ENCODE measurements at regions not wholly inside any gene's neighbourhood (a gene's known extent, or its start where the extent isn't known, plus 50 kb on each side); places are given as distances from the start of the nearest gene placed in this dataset.

DNA sequence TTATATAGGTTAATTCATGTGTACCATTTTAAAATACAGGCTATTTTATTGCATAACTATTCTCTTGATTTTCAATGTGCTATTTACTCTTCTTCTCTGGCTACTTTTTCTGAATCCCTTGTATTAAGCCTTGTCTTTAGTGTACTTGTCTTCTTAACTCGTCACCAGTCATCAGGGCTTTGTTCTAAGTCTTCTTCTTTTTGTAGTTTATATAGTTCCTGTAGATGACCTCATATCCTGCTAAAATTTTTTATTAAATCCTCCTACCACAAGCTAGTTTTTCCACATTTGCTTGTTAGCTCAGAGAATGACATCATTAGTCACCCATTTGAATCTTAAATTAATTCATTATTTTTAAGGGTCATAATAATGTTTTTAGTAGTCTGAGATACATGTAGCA lies 1281.9 kb downstream of the KCNT2 start:
- DNase-seq (ENCODE audit: low spot score) (no peak), ATAC-seq (ENCODE audit: low read depth) (no peak)
- Histone ChIP-seq H3K4me3 (ENCODE audit: severe bottlenecking) (no peak overlapping the region), H3K27ac (ENCODE audit: poor library complexity, severe bottlenecking) (no peak overlapping the region), H3K4me1 (ENCODE audit: insufficient read depth, poor library complexity, severe bottlenecking) (no peaks in the 10 kb centered on the region), H3K9me3 (ENCODE audit: severe bottlenecking) (no peaks in the 10 kb centered on the region), H3K36me3 (ENCODE audit: low read depth) (no peaks in the 10 kb centered on the region), H3K27me3 (ENCODE audit: insufficient read depth, poor library complexity, severe bottlenecking) (no peaks in the 10 kb centered on the region)
- TF ChIP-seq CTCF (IDR thresholded peaks at IDR 0.05; ENCODE audit: poor library complexity, severe bottlenecking): no peak

DNA sequence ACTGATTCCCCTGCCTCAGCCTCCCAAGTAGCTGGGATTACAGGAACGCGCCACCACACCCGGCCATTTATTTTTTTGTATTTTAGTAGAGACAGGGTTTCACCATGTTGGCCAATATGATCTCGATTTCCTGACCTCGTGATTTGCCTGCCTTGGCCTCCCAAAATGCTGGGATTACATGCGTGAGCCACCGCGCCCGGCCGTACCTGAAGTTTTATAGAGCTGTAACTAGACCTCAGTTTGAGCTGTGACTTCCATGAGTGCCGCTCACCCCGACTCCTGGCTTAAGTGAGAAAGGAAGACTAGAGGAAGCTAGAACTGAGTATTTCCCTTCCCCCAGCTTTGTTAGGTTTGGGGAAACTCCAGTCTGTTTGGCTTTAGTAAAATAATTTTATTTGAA lies 1283.1 kb downstream of the KCNT2 start:
- Histone ChIP-seq H3K27ac (ENCODE audit: poor library complexity, severe bottlenecking) (no peak overlapping the region), H3K4me3 (ENCODE audit: severe bottlenecking) (no peak overlapping the region), H3K36me3 (ENCODE audit: low read depth) (no peaks in the 10 kb centered on the region), H3K4me1 (ENCODE audit: insufficient read depth, poor library complexity, severe bottlenecking) (no peaks in the 10 kb centered on the region), H3K9me3 (ENCODE audit: severe bottlenecking) (no peaks in the 10 kb centered on the region), H3K27me3 (ENCODE audit: insufficient read depth, poor library complexity, severe bottlenecking) (no peaks in the 10 kb centered on the region)
- no peak for DNase-seq (ENCODE audit: low spot score)
- no peak for TF ChIP-seq CTCF (IDR thresholded peaks at IDR 0.05; ENCODE audit: poor library complexity, severe bottlenecking)
- ATAC-seq (ENCODE audit: low read depth): no peak

DNA sequence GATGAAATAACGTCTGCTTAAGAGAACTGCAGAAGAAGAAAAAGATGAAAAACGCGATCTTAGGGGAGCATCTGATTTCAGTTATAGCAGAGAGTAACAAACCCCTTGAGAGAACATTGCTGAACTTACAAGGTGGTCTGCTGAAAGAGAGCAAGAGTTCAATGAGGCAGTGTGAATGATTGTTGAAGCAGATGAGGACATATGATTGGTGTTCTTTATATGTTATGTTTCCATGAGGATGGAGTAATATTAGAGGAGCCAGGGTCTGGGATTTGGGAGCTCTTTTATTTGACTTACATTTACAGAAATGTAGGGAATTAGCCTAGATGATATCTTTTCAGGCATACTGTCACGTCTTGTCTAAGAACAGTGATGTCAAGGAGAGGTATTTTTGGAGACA lies 1302.0 kb downstream of the KCNT2 start:
- Histone ChIP-seq H3K36me3 (ENCODE audit: low read depth) (no peaks in the 10 kb centered on the region), H3K9me3 (ENCODE audit: severe bottlenecking) (no peaks in the 10 kb centered on the region), H3K4me1 (ENCODE audit: insufficient read depth, poor library complexity, severe bottlenecking) (no peaks in the 10 kb centered on the region), H3K27me3 (ENCODE audit: insufficient read depth, poor library complexity, severe bottlenecking) (no peaks in the 10 kb centered on the region), H3K27ac (ENCODE audit: poor library complexity, severe bottlenecking) (no peak overlapping the region), H3K4me3 (ENCODE audit: severe bottlenecking) (no peak overlapping the region)
- TF ChIP-seq CTCF (IDR thresholded peaks at IDR 0.05; ENCODE audit: poor library complexity, severe bottlenecking): no peak
- DNase-seq (ENCODE audit: low spot score): no peak
- ATAC-seq (ENCODE audit: low read depth): no peak

DNA sequence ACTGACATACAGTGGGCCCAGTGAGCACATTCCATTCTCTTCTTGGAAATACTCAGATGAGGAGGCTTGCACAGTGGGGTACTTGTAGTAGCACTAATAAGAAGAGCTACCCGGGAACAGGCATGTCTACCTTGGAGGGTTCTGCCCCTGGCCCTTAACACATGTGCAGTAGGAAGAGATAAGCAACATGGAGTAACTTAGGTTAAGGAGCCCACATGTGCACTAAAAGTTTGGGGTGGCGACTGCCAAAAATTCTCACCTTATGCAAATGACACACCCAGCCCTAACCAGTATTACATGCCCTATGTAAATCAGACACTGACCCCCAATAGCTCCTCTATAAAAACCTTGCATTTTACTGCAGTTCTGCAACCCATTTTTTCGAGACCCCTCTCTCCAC lies 1313.3 kb downstream of the KCNT2 start:
- Histone ChIP-seq H3K4me3 (ENCODE audit: severe bottlenecking) (no peak overlapping the region), H3K36me3 (ENCODE audit: low read depth) (no peaks in the 10 kb centered on the region), H3K27me3 (ENCODE audit: insufficient read depth, poor library complexity, severe bottlenecking) (no peaks in the 10 kb centered on the region), H3K27ac (ENCODE audit: poor library complexity, severe bottlenecking) (no peak overlapping the region), H3K9me3 (ENCODE audit: severe bottlenecking) (no peaks in the 10 kb centered on the region), H3K4me1 (ENCODE audit: insufficient read depth, poor library complexity, severe bottlenecking) (no peaks in the 10 kb centered on the region)
- DNase-seq (ENCODE audit: low spot score): no peak
- no peak for ATAC-seq (ENCODE audit: low read depth)
- no peak for TF ChIP-seq CTCF (IDR thresholded peaks at IDR 0.05; ENCODE audit: poor library complexity, severe bottlenecking)

- Histone ChIP-seq H3K36me3 (ENCODE audit: low read depth) (no peaks in the 10 kb centered on the region), H3K27me3 (ENCODE audit: insufficient read depth, poor library complexity, severe bottlenecking) (no peaks in the 10 kb centered on the region), H3K27ac (ENCODE audit: poor library complexity, severe bottlenecking) (no peak overlapping the region), H3K9me3 (ENCODE audit: severe bottlenecking) (no peaks in the 10 kb centered on the region), H3K4me3 (ENCODE audit: severe bottlenecking) (no peak overlapping the region), H3K4me1 (ENCODE audit: insufficient read depth, poor library complexity, severe bottlenecking) (no peaks in the 10 kb centered on the region)
- ATAC-seq (ENCODE audit: low read depth) (no peak), DNase-seq (ENCODE audit: low spot score) (no peak)
- no peak for TF ChIP-seq CTCF (IDR thresholded peaks at IDR 0.05; ENCODE audit: poor library complexity, severe bottlenecking)
Measured at GRCh38 chr1:195278644-195279043, 1329.6 kb downstream of the KCNT2 start.

Data from RWPE2 (cell line).